PC-3 (cell line): ENCODE measurements at regions not wholly inside any gene's neighbourhood (a gene's known extent, or its start where the extent isn't known, plus 50 kb on each side); places are given as distances from the start of the nearest gene placed in this dataset.

Experiments used
- ATAC-seq: fragments of 200-7000 bp; cut with Tn5 transposase; 2 replicates; pipeline ENCODE4 v1.9.1; 2020; ENCODE audit warnings: mild to moderate bottlenecking, moderate library complexity
- BruUV-seq: library from RNA; stranded (reverse); fragments of 400-500 nt; replicated peaks from 2 replicates; lab custom pipeline; 2021; lab: Mats Ljungman, UMichigan
- CTCF ChIA-PET: fragments of 300-600 bp; sonication (Branson Sonifier 250); formaldehyde crosslinking; loops from one replicate; lab custom pipeline; 2022; ENCODE audit warnings: antibody characterized with exemption; lab: Charles Lee
- POLR2A ChIA-PET: fragments of 300-600 bp; sonication (Branson Sonifier 250); formaldehyde crosslinking; loops from one replicate; lab custom pipeline; 2022; ENCODE audit warnings: antibody characterized with exemption; ENCODE audit not compliant: unreplicated experiment; lab: Charles Lee
- DNase-seq: peaks from one replicate; pipeline ENCODE4 v3.0.0-alpha.2; 2015
- H2AFZ ChIP-seq: fragments of 300-600 bp; sonication (generic); 2 replicates; pipeline ENCODE4 v1.6.0; 2016; ENCODE audit warnings: antibody characterized with exemption, low read length
- H3F3A ChIP-seq: fragments of 300-600 bp; sonication (generic); one replicate; pipeline ENCODE4 v1.6.0; 2017; ENCODE audit warnings: antibody characterized with exemption, low read length, control low read depth, mild to moderate bottlenecking; ENCODE audit not compliant: unreplicated experiment
- H3K27ac ChIP-seq: fragments of 300-600 bp; sonication (generic); 2 replicates; pipeline ENCODE4 v1.5.1; 2016; ENCODE audit warnings: mild to moderate bottlenecking, low read length
- H3K27me3 ChIP-seq: fragments of 300-600 bp; sonication (generic); 2 replicates; pipeline ENCODE4 v1.6.1; 2016; ENCODE audit warnings: low read length, mixed read lengths
- H3K36me3 ChIP-seq: fragments of 300-600 bp; sonication (generic); 2 replicates; pipeline ENCODE4 v1.6.1; 2016; ENCODE audit warnings: low read depth, mixed run types, low read length, mixed read lengths
- H3K4me1 ChIP-seq: fragments of 300-600 bp; sonication (generic); 2 replicates; pipeline ENCODE4 v1.5.1; 2016; ENCODE audit warnings: low read length; ENCODE audit not compliant: insufficient read depth
- H3K4me2 ChIP-seq: fragments of 300-600 bp; sonication (generic); 2 replicates; pipeline ENCODE4 v1.6.0; 2016; ENCODE audit warnings: low read length
- H3K4me3 ChIP-seq: fragments of 300-600 bp; sonication (generic); 2 replicates; pipeline ENCODE4 v1.5.1; 2016; ENCODE audit warnings: mild to moderate bottlenecking, low read length, mixed read lengths
- H3K79me2 ChIP-seq: fragments of 300-600 bp; sonication (generic); 2 replicates; pipeline ENCODE4 v1.6.1; 2017; ENCODE audit warnings: low read length, mixed read lengths
- H3K9ac ChIP-seq: fragments of 300-600 bp; sonication (generic); 2 replicates; pipeline ENCODE4 v1.6.0; 2016; ENCODE audit warnings: mild to moderate bottlenecking, low read length
- H3K9me2 ChIP-seq: fragments of 300-600 bp; sonication (generic); replicated peaks from 2 replicates; pipeline ENCODE4 v1.6.1; 2016; ENCODE audit warnings: mixed run types, low read length, mixed read lengths
- H3K9me3 ChIP-seq: fragments of 300-600 bp; sonication (generic); 2 replicates; pipeline ENCODE4 v1.6.1; 2016; ENCODE audit warnings: low read length, mixed read lengths
- H4K20me1 ChIP-seq: fragments of 300-600 bp; sonication (generic); 2 replicates; pipeline ENCODE4 v1.6.1; 2016; ENCODE audit warnings: low read length, mixed read lengths
- CTCF ChIP-seq: fragments of 300-600 bp; sonication (generic); conservative IDR thresholded peaks from 2 replicates; pipeline ENCODE4 v1.5.1; 2017; ENCODE audit warnings: antibody characterized with exemption, low read depth, mild to moderate bottlenecking, low read length
- EZH2 ChIP-seq: fragments of 300-600 bp; sonication (generic); IDR thresholded peaks from one replicate; pipeline ENCODE4 v1.6.1; 2017; ENCODE audit warnings: antibody characterized with exemption, mild to moderate bottlenecking, low read length; ENCODE audit not compliant: unreplicated experiment
- EZH2phosphoT487 ChIP-seq: fragments of 300-600 bp; sonication (generic); IDR thresholded peaks from 2 replicates; pipeline ENCODE4 v1.6.1; 2018; ENCODE audit warnings: mild to moderate bottlenecking, antibody characterized with exemption, low read length, borderline replicate concordance
- intact Hi-C: fragments of 100-400 bp; cut with micrococcal nuclease; formaldehyde crosslinking; loops from 2 replicates; pipeline ENCODE4 v1.9.0; 2023

GRCh38 chr18:73728657-73729056 lies 419.0 kb downstream of the FBXO15 start:
- no peaks in the 10 kb centered on the region for H3K27me3 ChIP-seq
- no peak overlapping the region for H3K9ac ChIP-seq
- H3K9me3 ChIP-seq: no peaks in the 10 kb centered on the region
- no peaks in the 10 kb centered on the region for H3K9me2 ChIP-seq
- TF ChIP-seq CTCF: no peak
- H3K36me3 ChIP-seq: no peaks in the 10 kb centered on the region
- no peak for ATAC-seq
- H3K4me3 ChIP-seq: no peak overlapping the region
- no peak overlapping the region for H2AFZ ChIP-seq
- BruUV-seq: no TSS peak
- ChIA-PET CTCF (no interaction called here), POLR2A (no interaction called here)
- no peaks in the 10 kb centered on the region for H4K20me1 ChIP-seq
- H3K27ac ChIP-seq: no peak overlapping the region
- H3K4me1 ChIP-seq: 0 out of 2 replicates have a peak, but pooled peaks cover 3% of the 10 kb centered on the region
- intact Hi-C loops: no loop called here
- no peak for DNase-seq
- H3K79me2 ChIP-seq: no peaks in the 10 kb centered on the region
- H3F3A ChIP-seq: no peaks in the 10 kb centered on the region
- H3K4me2 ChIP-seq: no peak overlapping the region

GRCh38 chr18:73724958-73725357 lies 422.7 kb downstream of the FBXO15 start:
- POLR2A ChIA-PET: no interaction called here
- no peaks in the 10 kb centered on the region for H3K27me3 ChIP-seq
- H4K20me1 ChIP-seq: no peaks in the 10 kb centered on the region
- no peaks in the 10 kb centered on the region for H3K79me2 ChIP-seq
- H3K9ac ChIP-seq: no peak overlapping the region
- no peak overlapping the region for H2AFZ ChIP-seq
- DNase-seq (no peak), ATAC-seq (no peak)
- CTCF ChIA-PET: no interaction called here
- intact Hi-C loops: no loop called here
- no peaks in the 10 kb centered on the region for H3F3A ChIP-seq
- no TSS peak for BruUV-seq
- H3K4me1 ChIP-seq: no peaks in the 10 kb centered on the region
- no peak overlapping the region for H3K27ac ChIP-seq
- H3K9me3 ChIP-seq: no peaks in the 10 kb centered on the region
- no peak for TF ChIP-seq CTCF
- no peak for TF ChIP-seq EZH2
- TF ChIP-seq EZH2phosphoT487: no peak
- no peaks in the 10 kb centered on the region for H3K36me3 ChIP-seq
- no peaks in the 10 kb centered on the region for H3K9me2 ChIP-seq
- H3K4me3 ChIP-seq: no peak overlapping the region
- H3K4me2 ChIP-seq: no peak overlapping the region

- BruUV-seq: no TSS peak
- Histone ChIP-seq H3K9me3 (no peaks in the 10 kb centered on the region), H4K20me1 (no peaks in the 10 kb centered on the region), H3K4me3 (no peak overlapping the region), H3K4me1 (peaks cover 12% of the 10 kb centered on the region), H3F3A (no peaks in the 10 kb centered on the region), H3K27ac (no peak overlapping the region), H3K4me2 (no peak overlapping the region), H3K9ac (no peak overlapping the region), H3K27me3 (no peaks in the 10 kb centered on the region), H3K9me2 (no peaks in the 10 kb centered on the region), H3K79me2 (no peaks in the 10 kb centered on the region), H3K36me3 (no peaks in the 10 kb centered on the region), H2AFZ (no peak overlapping the region)
- peak; percentile 44 for DNase-seq
- CTCF ChIA-PET: interaction anchor here (0.6 kb wide), 1 partner anchor 127 kb away, joined by 4 read pairs; no protein-coding TSS in a partner anchor
- ATAC-seq: no peak
- POLR2A ChIA-PET: no interaction called here
- intact Hi-C loops: no loop called here
- TF ChIP-seq EZH2phosphoT487 (no peak), EZH2 (no peak), CTCF (no peak)
Measured at GRCh38 chr18:73719611-73720010, 428.0 kb downstream of the FBXO15 start.
